Calu3 (cell line): ENCODE measurements at regions not wholly inside any gene's neighbourhood (a gene's known extent, or its start where the extent isn't known, plus 50 kb on each side); places are given as distances from the start of the nearest gene placed in this dataset.

Source experiments
- BruUV-seq: library from RNA; stranded (reverse); fragments of 400-500 nt; replicated peaks from 2 replicates; lab custom pipeline; 2021; lab: Mats Ljungman, UMichigan
- CTCF ChIA-PET: fragments of 300-600 bp; sonication (Branson Sonifier 250); formaldehyde crosslinking; loops from one replicate; lab custom pipeline; 2022; ENCODE audit warnings: antibody characterized with exemption; lab: Charles Lee
- DNase-seq: peaks from one replicate; pipeline ENCODE4 v3.0.0; 2022
- H3K27ac Mint-ChIP-seq: one replicate; pipeline ENCODE4 v1.8.0; 2022; ENCODE audit warnings: mixed read lengths; ENCODE audit not compliant: unreplicated experiment
- H3K27me3 Mint-ChIP-seq: one replicate; pipeline ENCODE4 v1.8.0; 2022; ENCODE audit warnings: mixed read lengths; ENCODE audit not compliant: unreplicated experiment
- H3K36me3 Mint-ChIP-seq: one replicate; pipeline ENCODE4 v1.8.0; 2022; ENCODE audit warnings: mild to moderate bottlenecking, moderate library complexity, mixed read lengths; ENCODE audit not compliant: insufficient read depth, unreplicated experiment
- H3K4me1 Mint-ChIP-seq: one replicate; pipeline ENCODE4 v1.8.0; 2022; ENCODE audit warnings: mild to moderate bottlenecking, low read depth, mixed read lengths; ENCODE audit not compliant: unreplicated experiment
- H3K4me3 Mint-ChIP-seq: one replicate; pipeline ENCODE4 v1.8.0; 2022; ENCODE audit warnings: mild to moderate bottlenecking, low read depth, moderate library complexity, mixed read lengths; ENCODE audit not compliant: unreplicated experiment
- H3K9me3 Mint-ChIP-seq: one replicate; pipeline ENCODE4 v1.8.0; 2022; ENCODE audit warnings: low read depth, mixed read lengths; ENCODE audit not compliant: unreplicated experiment
- intact Hi-C: fragments of 100-400 bp; cut with micrococcal nuclease; formaldehyde crosslinking; loops from one replicate; pipeline ENCODE4 v1.10.0; 2022; ENCODE audit not compliant: unreplicated experiment
- TF ChIP-seq, protein P1 (sequence below): fragments of 200-600 bp; IDR thresholded peaks from one replicate; pipeline ENCODE4 v1.8.0; 2022; ENCODE audit warnings: antibody characterized with exemption; ENCODE audit not compliant: unreplicated experiment

DNA sequence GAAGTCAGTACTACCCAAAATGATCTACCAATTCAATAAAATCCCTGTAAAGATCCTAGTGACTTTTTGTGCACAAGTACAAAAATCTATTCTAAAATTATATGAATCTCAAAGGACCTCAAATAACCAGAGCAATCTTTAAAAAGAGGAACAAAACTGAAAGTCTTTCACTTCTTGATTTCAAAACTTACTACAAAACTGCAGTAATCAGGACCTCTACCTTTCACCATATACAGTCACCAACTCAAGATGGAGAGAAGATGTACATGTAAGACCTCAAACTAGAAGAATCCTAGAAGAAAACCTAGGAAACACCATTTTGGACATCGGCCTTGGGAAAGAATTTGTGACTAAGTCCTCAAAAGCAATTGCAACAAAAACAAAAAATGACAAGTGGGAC lies 109.5 kb upstream of the CD93 start:
- CTCF ChIA-PET, result no interaction called here
- no peaks in the 10 kb centered on the region for H3K9me3 Mint-ChIP-seq
- TF ChIP-seq, protein P1, sequence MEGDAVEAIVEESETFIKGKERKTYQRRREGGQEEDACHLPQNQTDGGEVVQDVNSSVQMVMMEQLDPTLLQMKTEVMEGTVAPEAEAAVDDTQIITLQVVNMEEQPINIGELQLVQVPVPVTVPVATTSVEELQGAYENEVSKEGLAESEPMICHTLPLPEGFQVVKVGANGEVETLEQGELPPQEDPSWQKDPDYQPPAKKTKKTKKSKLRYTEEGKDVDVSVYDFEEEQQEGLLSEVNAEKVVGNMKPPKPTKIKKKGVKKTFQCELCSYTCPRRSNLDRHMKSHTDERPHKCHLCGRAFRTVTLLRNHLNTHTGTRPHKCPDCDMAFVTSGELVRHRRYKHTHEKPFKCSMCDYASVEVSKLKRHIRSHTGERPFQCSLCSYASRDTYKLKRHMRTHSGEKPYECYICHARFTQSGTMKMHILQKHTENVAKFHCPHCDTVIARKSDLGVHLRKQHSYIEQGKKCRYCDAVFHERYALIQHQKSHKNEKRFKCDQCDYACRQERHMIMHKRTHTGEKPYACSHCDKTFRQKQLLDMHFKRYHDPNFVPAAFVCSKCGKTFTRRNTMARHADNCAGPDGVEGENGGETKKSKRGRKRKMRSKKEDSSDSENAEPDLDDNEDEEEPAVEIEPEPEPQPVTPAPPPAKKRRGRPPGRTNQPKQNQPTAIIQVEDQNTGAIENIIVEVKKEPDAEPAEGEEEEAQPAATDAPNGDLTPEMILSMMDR, result no peak
- no peaks in the 10 kb centered on the region for H3K4me1 Mint-ChIP-seq
- no peak for DNase-seq
- H3K4me3 Mint-ChIP-seq, result no peak overlapping the region
- no peaks in the 10 kb centered on the region for H3K36me3 Mint-ChIP-seq
- no peak overlapping the region for H3K27ac Mint-ChIP-seq
- intact Hi-C loops, result no loop called here
- BruUV-seq, result no TSS peak
- no peaks in the 10 kb centered on the region for H3K27me3 Mint-ChIP-seq

DNA sequence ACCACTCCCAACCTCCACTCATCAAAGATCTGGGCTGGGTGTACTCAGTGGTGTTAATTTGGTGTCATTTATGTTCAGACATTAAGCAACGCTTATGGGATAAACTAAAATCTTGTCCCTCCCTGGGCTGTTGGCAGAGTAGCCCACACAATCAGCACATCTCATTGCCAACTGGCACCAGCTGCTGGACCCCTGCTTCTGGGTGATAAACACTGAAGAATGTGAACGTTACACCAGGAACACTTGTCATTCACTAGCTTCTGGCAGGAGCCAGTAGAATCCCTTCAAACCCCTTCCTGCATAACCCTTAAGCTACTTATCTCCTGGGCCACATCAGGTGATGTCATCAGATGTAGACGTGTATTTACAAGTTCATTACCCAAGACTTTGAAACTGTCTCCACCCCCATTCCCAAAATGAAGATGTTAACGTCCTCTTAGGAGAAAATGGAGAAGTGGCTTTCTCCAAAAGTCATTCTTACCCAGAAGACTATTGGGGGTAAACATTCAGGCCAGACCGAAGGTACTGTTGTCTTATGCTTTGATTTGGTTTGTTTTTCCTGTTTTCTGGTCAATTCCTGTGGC lies 107.8 kb upstream of the CD93 start:
- Mint-ChIP-seq H3K4me3 (no peak overlapping the region), H3K27me3 (no peaks in the 10 kb centered on the region), H3K27ac (no peak overlapping the region), H3K9me3 (no peaks in the 10 kb centered on the region), H3K36me3 (no peaks in the 10 kb centered on the region), H3K4me1 (no peaks in the 10 kb centered on the region)
- intact Hi-C loops, result no loop called here
- no TSS peak for BruUV-seq
- TF ChIP-seq, protein P1, result no peak
- DNase-seq, result no peak
- CTCF ChIA-PET, result no interaction called here

DNA sequence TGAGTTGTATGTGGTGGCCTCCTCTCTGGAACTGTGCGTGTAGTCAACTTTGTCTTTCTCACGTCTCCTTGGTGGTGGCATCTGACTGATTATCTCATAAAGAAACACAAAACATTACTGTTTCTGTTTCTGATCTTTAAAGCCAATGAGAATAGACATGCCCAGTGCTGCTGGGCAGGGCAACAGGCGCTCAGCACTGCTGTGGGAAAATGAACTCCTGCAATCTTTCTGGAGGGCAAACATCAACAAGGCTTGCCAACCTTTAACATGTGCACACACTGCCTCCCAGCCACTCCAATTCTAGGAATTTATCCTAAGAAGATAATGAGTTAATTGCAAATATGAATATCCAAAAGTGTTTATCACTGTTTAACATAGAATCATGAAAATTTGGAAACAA lies 106.3 kb upstream of the CD93 start:
- intact Hi-C loops, result no loop called here
- TF ChIP-seq, protein P1, result no peak
- Mint-ChIP-seq H3K9me3 (no peaks in the 10 kb centered on the region), H3K4me1 (no peaks in the 10 kb centered on the region), H3K4me3 (no peak overlapping the region), H3K27me3 (no peaks in the 10 kb centered on the region), H3K36me3 (no peaks in the 10 kb centered on the region), H3K27ac (no peak overlapping the region)
- CTCF ChIA-PET, result no interaction called here
- no peak for DNase-seq
- BruUV-seq, result no TSS peak

DNA sequence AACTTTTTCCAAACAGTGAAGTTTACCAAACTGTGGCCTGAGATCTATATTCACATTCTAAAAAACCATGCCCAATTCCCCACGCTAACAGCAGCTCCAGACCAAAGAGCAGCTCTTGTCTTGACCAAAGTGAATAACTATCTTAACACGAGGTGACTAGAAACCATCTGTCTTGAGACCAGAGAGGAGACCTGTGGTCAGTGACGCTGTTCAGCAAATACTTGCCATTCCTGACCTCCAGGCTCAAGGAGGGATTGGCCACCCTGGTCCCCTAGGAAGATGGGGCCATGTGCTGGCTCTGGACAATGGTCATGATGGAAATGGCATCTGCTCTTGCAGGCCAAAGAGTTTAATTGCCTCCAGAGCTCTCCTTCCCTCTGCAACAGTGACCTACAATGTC lies 104.4 kb upstream of the CD93 start:
- CTCF ChIA-PET, result no interaction called here
- TF ChIP-seq, protein P1, result no peak
- intact Hi-C loops, result no loop called here
- BruUV-seq, result no TSS peak
- Mint-ChIP-seq H3K9me3 (no peaks in the 10 kb centered on the region), H3K27ac (no peak overlapping the region), H3K4me3 (no peak overlapping the region), H3K36me3 (no peaks in the 10 kb centered on the region), H3K27me3 (no peaks in the 10 kb centered on the region), H3K4me1 (no peaks in the 10 kb centered on the region)
- DNase-seq, result no peak
